Raji (cell line): ENCODE measurements at regions not wholly inside any gene's neighbourhood (a gene's known extent, or its start where the extent isn't known, plus 50 kb on each side); places are given as distances from the start of the nearest gene placed in this dataset.
A peak's percentile ranks its signal among the peaks of the same experiment; 100 is the strongest.

Source experiments
- POLR2A ChIP-seq: IDR thresholded peaks from 2 replicates; pipeline ENCODE4 v1.6.1; 2011; ENCODE audit warnings: low read depth, low read length, control low read depth; ENCODE audit not compliant: insufficient read depth

- TF ChIP-seq POLR2A, result no peak
Measured at GRCh38 chrX:39296472-39296871, 495.2 kb downstream of the MID1IP1 start.

GRCh38 chrX:39298821-39299220, 497.6 kb downstream of the MID1IP1 start:
- no peak for TF ChIP-seq POLR2A

- peak; percentile 30; the same call in 1 of the 2 replicates for TF ChIP-seq POLR2A
Measured at GRCh38 chrX:39299615-39300014, 498.4 kb downstream of the MID1IP1 start.

- no peak for TF ChIP-seq POLR2A
Measured at GRCh38 chrX:39301036-39301435, 499.8 kb downstream of the MID1IP1 start.

- no peak for TF ChIP-seq POLR2A
Measured at GRCh38 chrX:39302838-39303237, 501.6 kb downstream of the MID1IP1 start.

- no peak for TF ChIP-seq POLR2A
Measured at GRCh38 chrX:39304746-39305145, 503.5 kb downstream of the MID1IP1 start.

- no peak for TF ChIP-seq POLR2A
Measured at GRCh38 chrX:39307488-39307887, 506.2 kb downstream of the MID1IP1 start.

- no peak for TF ChIP-seq POLR2A
Measured at GRCh38 chrX:39308126-39308525, 506.9 kb downstream of the MID1IP1 start.

- TF ChIP-seq POLR2A, result no peak
Measured at GRCh38 chrX:39309018-39309635, 507.9 kb downstream of the MID1IP1 start.

- TF ChIP-seq POLR2A, result no peak
Measured at GRCh38 chrX:39309721-39310152, 508.5 kb downstream of the MID1IP1 start.

GRCh38 chrX:39310891-39311290, 509.6 kb downstream of the MID1IP1 start:
- TF ChIP-seq POLR2A, result no peak

- TF ChIP-seq POLR2A, result no peak
Measured at GRCh38 chrX:39311646-39312045, 510.4 kb downstream of the MID1IP1 start.

GRCh38 chrX:39313146-39313545, 511.9 kb downstream of the MID1IP1 start:
- TF ChIP-seq POLR2A, result no peak

- no peak for TF ChIP-seq POLR2A
Measured at GRCh38 chrX:39318506-39319343, 517.5 kb downstream of the MID1IP1 start.

GRCh38 chrX:39320165-39320564, 518.9 kb downstream of the MID1IP1 start:
- no peak for TF ChIP-seq POLR2A

GRCh38 chrX:39322496-39322895, 521.2 kb downstream of the MID1IP1 start:
- TF ChIP-seq POLR2A, result no peak
